EH (cell line): ENCODE measurements at regions not wholly inside any gene's neighbourhood (a gene's known extent, or its start where the extent isn't known, plus 50 kb on each side); places are given as distances from the start of the nearest gene placed in this dataset.
A peak's percentile ranks its signal among the peaks of the same experiment; 100 is the strongest.

Source experiments
- DNase-seq: peaks from one replicate; pipeline ENCODE4 v3.0.0-alpha.2; 2015; ENCODE audit warnings: low read depth

GRCh38 chr14:86513564-86513963 lies 983.6 kb downstream of the FLRT2 start:
- no peak for DNase-seq

GRCh38 chr14:86513056-86513455 lies 983.1 kb downstream of the FLRT2 start:
- no peak for DNase-seq

- DNase-seq = no peak
Measured at GRCh38 chr14:86510491-86510890, 980.5 kb downstream of the FLRT2 start.

GRCh38 chr14:86505808-86506207 lies 975.9 kb downstream of the FLRT2 start:
- no peak for DNase-seq

GRCh38 chr14:86501611-86502010 lies 971.7 kb downstream of the FLRT2 start:
- no peak for DNase-seq

GRCh38 chr14:86491743-86492142 lies 961.8 kb downstream of the FLRT2 start:
- DNase-seq = no peak

GRCh38 chr14:86481104-86481503 lies 951.2 kb downstream of the FLRT2 start:
- peak; percentile 4 for DNase-seq

GRCh38 chr14:86464341-86464740 lies 934.4 kb downstream of the FLRT2 start:
- no peak for DNase-seq

- DNase-seq = peak; percentile 47
Measured at GRCh38 chr14:86462193-86462753, 932.3 kb downstream of the FLRT2 start.

- DNase-seq = no peak
Measured at GRCh38 chr14:86457481-86458135, 927.7 kb downstream of the FLRT2 start.

GRCh38 chr14:86450085-86450484 lies 920.1 kb downstream of the FLRT2 start:
- DNase-seq = peak; percentile 9

- no peak for DNase-seq
Measured at GRCh38 chr14:86442135-86442534, 912.2 kb downstream of the FLRT2 start.

GRCh38 chr14:86430853-86431252 lies 900.9 kb downstream of the FLRT2 start:
- DNase-seq = peak; percentile 6

- DNase-seq = no peak
Measured at GRCh38 chr14:86423214-86423613, 893.3 kb downstream of the FLRT2 start.

GRCh38 chr14:86420131-86420530 lies 890.2 kb downstream of the FLRT2 start:
- DNase-seq = no peak

GRCh38 chr14:86414146-86414545 lies 884.2 kb downstream of the FLRT2 start:
- DNase-seq = no peak

GRCh38 chr14:86404989-86405649 lies 875.2 kb downstream of the FLRT2 start:
- DNase-seq = no peak

GRCh38 chr14:86404425-86404824 lies 874.5 kb downstream of the FLRT2 start:
- no peak for DNase-seq

- DNase-seq = no peak
Measured at GRCh38 chr14:86402545-86402944, 872.6 kb downstream of the FLRT2 start.

GRCh38 chr14:86391085-86391484 lies 861.1 kb downstream of the FLRT2 start:
- no peak for DNase-seq

- no peak for DNase-seq
Measured at GRCh38 chr14:86388216-86388615, 858.3 kb downstream of the FLRT2 start.

- DNase-seq = no peak
Measured at GRCh38 chr14:86373886-86374285, 843.9 kb downstream of the FLRT2 start.

- DNase-seq = no peak
Measured at GRCh38 chr14:86372402-86372801, 842.5 kb downstream of the FLRT2 start.

GRCh38 chr14:86364634-86365033 lies 834.7 kb downstream of the FLRT2 start:
- DNase-seq = no peak
